A673 (cell line): ENCODE measurements at regions not wholly inside any gene's neighbourhood (a gene's known extent, or its start where the extent isn't known, plus 50 kb on each side); places are given as distances from the start of the nearest gene placed in this dataset.

Experiments
- BruUV-seq: library from RNA; stranded (reverse); fragments of 400-500 nt; replicated peaks from 2 replicates; lab custom pipeline; 2021; lab: Mats Ljungman, UMichigan
- CTCF ChIA-PET: fragments of 300-600 bp; sonication (Branson Sonifier 250); formaldehyde crosslinking; loops from one replicate; lab custom pipeline; 2022; ENCODE audit warnings: antibody characterized with exemption; lab: Charles Lee
- POLR2A ChIA-PET: fragments of 300-600 bp; sonication (Branson Sonifier 250); formaldehyde crosslinking; loops from one replicate; lab custom pipeline; 2022; ENCODE audit warnings: antibody characterized with exemption; ENCODE audit not compliant: low non-redundant PET; lab: Charles Lee
- DNase-seq: peaks from one replicate; pipeline ENCODE4 v3.0.0-alpha.2; 2015; ENCODE audit warnings: low spot score
- H3K27ac ChIP-seq: fragments of 200-600 bp; sonication (generic); 2 replicates; pipeline ENCODE4 v1.5.1; 2016; ENCODE audit warnings: mixed run types, low read depth, mild to moderate bottlenecking, mixed read lengths, antibody characterized with exemption, low read length; ENCODE audit not compliant: poor library complexity, severe bottlenecking
- H3K27me3 ChIP-seq: fragments of 200-600 bp; sonication (generic); replicated peaks from 2 replicates; pipeline ENCODE4 v1.6.1; 2017; ENCODE audit warnings: mixed run types, low read depth, mild to moderate bottlenecking, mixed read lengths, antibody characterized with exemption, low read length; ENCODE audit not compliant: insufficient read depth, poor library complexity
- H3K36me3 ChIP-seq: fragments of 200-600 bp; sonication (generic); 2 replicates; pipeline ENCODE4 v1.6.1; 2016; ENCODE audit warnings: mixed run types, mild to moderate bottlenecking, mixed read lengths, antibody characterized with exemption, low read length; ENCODE audit not compliant: insufficient read depth, poor library complexity, severe bottlenecking
- H3K4me1 ChIP-seq: fragments of 200-600 bp; sonication (generic); 2 replicates; pipeline ENCODE4 v1.6.1; 2017; ENCODE audit warnings: mixed run types, mild to moderate bottlenecking, mixed read lengths, antibody characterized with exemption, low read length; ENCODE audit not compliant: insufficient read depth, poor library complexity, severe bottlenecking
- H3K4me3 ChIP-seq: fragments of 200-600 bp; sonication (generic); 2 replicates; pipeline ENCODE4 v1.5.1; 2016; ENCODE audit warnings: low read depth, mixed run types, mild to moderate bottlenecking, mixed read lengths, low read length; ENCODE audit not compliant: poor library complexity, severe bottlenecking
- H3K9me3 ChIP-seq: fragments of 200-600 bp; sonication (generic); 2 replicates; pipeline ENCODE4 v1.6.1; 2016; ENCODE audit warnings: mixed run types, low read depth, mild to moderate bottlenecking, mixed read lengths, antibody characterized with exemption, low read length; ENCODE audit not compliant: poor library complexity, severe bottlenecking
- EZH2 ChIP-seq: fragments of 200-600 bp; sonication (generic); IDR thresholded peaks from 2 replicates; pipeline ENCODE4 v1.6.1; 2017; ENCODE audit warnings: borderline replicate concordance, low read depth, mild to moderate bottlenecking, mixed read lengths, antibody characterized with exemption, low read length; ENCODE audit not compliant: poor library complexity, severe bottlenecking
- intact Hi-C: fragments of 100-400 bp; cut with micrococcal nuclease; formaldehyde crosslinking; loops from one replicate; pipeline ENCODE4 v1.10.0; 2022; ENCODE audit not compliant: unreplicated experiment
- TF ChIP-seq, protein P1 (sequence below): fragments of 300-800, 200-600 bp; sonication (generic); conservative IDR thresholded peaks from 2 replicates; pipeline ENCODE4 v1.5.1; 2017; ENCODE audit warnings: low read depth, mild to moderate bottlenecking, antibody characterized with exemption, low read length, moderate library complexity, mixed read lengths

- ChIA-PET POLR2A (no interaction called here), CTCF (no interaction called here)
- no peak for DNase-seq
- no TSS peak for BruUV-seq
- TF ChIP-seq EZH2, result no peak
- TF ChIP-seq, protein P1, sequence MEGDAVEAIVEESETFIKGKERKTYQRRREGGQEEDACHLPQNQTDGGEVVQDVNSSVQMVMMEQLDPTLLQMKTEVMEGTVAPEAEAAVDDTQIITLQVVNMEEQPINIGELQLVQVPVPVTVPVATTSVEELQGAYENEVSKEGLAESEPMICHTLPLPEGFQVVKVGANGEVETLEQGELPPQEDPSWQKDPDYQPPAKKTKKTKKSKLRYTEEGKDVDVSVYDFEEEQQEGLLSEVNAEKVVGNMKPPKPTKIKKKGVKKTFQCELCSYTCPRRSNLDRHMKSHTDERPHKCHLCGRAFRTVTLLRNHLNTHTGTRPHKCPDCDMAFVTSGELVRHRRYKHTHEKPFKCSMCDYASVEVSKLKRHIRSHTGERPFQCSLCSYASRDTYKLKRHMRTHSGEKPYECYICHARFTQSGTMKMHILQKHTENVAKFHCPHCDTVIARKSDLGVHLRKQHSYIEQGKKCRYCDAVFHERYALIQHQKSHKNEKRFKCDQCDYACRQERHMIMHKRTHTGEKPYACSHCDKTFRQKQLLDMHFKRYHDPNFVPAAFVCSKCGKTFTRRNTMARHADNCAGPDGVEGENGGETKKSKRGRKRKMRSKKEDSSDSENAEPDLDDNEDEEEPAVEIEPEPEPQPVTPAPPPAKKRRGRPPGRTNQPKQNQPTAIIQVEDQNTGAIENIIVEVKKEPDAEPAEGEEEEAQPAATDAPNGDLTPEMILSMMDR, result no peak
- no peaks in the 10 kb centered on the region for H3K9me3 ChIP-seq
- H3K4me3 ChIP-seq, result no peak overlapping the region
- no peaks in the 10 kb centered on the region for H3K27me3 ChIP-seq
- H3K36me3 ChIP-seq, result no peaks in the 10 kb centered on the region
- intact Hi-C loops, result no loop called here
- H3K4me1 ChIP-seq, result no peaks in the 10 kb centered on the region
- no peak overlapping the region for H3K27ac ChIP-seq
Measured at GRCh38 chr22:49403102-49403501, 424.6 kb downstream of the BRD1 start.

DNA sequence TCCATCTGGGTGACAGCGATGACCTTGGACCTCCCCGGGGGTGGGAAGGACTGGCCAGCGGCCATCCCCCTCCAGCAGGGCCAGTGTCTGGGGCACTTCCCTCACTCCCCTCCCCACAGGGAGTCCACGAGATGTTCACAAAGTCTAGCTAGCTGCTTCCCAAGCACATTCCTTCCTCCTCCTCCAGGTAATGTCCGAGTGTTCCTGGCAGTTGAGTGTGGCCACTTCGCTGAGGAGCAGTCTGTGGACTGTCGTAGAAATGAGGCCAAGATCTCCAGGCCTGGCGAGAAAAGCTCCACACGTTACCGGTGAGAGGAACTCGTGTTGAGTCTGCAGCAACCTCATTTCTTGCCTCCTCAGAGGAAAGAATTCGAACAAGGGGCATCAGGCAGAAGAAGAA, 425.5 kb downstream of the BRD1 start:
- no peaks in the 10 kb centered on the region for H3K9me3 ChIP-seq
- ChIA-PET CTCF (no interaction called here), POLR2A (no interaction called here)
- H3K4me3 ChIP-seq, result no peak overlapping the region
- H3K4me1 ChIP-seq, result no peaks in the 10 kb centered on the region
- no peaks in the 10 kb centered on the region for H3K36me3 ChIP-seq
- H3K27me3 ChIP-seq, result no peaks in the 10 kb centered on the region
- BruUV-seq, result no TSS peak
- intact Hi-C loops, result no loop called here
- H3K27ac ChIP-seq, result no peak overlapping the region
- DNase-seq, result no peak
- no peak for TF ChIP-seq EZH2
- TF ChIP-seq, protein P1, result no peak

DNA sequence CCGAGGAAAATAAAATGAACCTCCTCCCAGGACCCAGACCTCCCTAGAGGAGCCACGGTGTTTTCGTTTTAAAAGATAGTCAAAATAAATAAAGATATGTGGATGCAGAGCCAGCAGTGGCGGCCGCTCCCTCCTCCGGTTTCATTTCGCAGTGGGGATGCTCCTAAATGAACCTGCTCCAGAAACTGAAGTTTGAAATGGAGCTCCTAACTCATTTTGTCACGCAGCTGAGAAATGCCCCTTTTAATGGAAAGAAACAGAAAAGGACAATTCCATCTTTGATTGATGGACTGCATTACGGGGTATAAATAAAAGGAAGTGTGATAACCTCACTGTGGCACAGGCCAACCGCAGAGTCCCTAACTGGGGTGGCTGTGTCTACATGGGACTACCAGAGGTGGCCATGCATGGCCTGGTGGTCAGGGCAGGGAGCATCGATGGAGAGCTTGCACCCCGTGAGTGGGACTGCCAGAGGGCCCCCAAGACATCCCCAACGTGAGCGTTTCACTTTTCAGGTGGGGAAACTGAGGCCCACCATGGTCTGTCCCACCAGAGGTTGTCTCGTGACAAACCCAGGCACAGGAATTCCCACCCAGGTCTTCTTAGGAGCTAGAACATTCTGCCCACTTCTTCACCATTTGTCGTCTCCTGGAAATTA, 426.6 kb downstream of the BRD1 start:
- Histone ChIP-seq H3K9me3 (no peaks in the 10 kb centered on the region), H3K4me3 (no peak overlapping the region), H3K36me3 (no peaks in the 10 kb centered on the region), H3K27ac (no peak overlapping the region), H3K27me3 (no peaks in the 10 kb centered on the region), H3K4me1 (no peaks in the 10 kb centered on the region)
- TF ChIP-seq EZH2, result no peak
- TF ChIP-seq, protein P1, result no peak
- POLR2A ChIA-PET, result no interaction called here
- no peak for DNase-seq
- BruUV-seq, result no TSS peak
- intact Hi-C loops, result no loop called here
- CTCF ChIA-PET, result no interaction called here
